IPS-15b (cell line): ENCODE measurements at regions not wholly inside any gene's neighbourhood (a gene's known extent, or its start where the extent isn't known, plus 50 kb on each side); places are given as distances from the start of the nearest gene placed in this dataset.
"Not testable (repeated sequence)": the region's sequence is repeated elsewhere in the genome, so short reads cannot be mapped to it uniquely, and the experiment has no call there.

ENCODE experiments used
- H3K27me3 ChIP-seq: one replicate; pipeline ENCODE4 v1.6.1; 2013; ENCODE audit warnings: low read length; ENCODE audit not compliant: control insufficient read depth, insufficient read depth
- H3K36me3 ChIP-seq: one replicate; pipeline ENCODE4 v1.6.1; 2013; ENCODE audit warnings: low read length; ENCODE audit not compliant: control insufficient read depth, insufficient read depth
- H3K4me1 ChIP-seq: one replicate; pipeline ENCODE4 v1.6.1; 2013; ENCODE audit warnings: mild to moderate bottlenecking, low read length; ENCODE audit not compliant: control insufficient read depth, insufficient read depth
- H3K4me3 ChIP-seq: one replicate; pipeline ENCODE4 v1.5.1; 2013; ENCODE audit warnings: low read depth, low read length
- H3K9ac ChIP-seq: one replicate; pipeline ENCODE4 v1.6.1; 2013; ENCODE audit warnings: low read depth, mild to moderate bottlenecking, low read length
- H3K9me3 ChIP-seq: one replicate; pipeline ENCODE4 v1.6.1; 2013; ENCODE audit warnings: mild to moderate bottlenecking, low read length; ENCODE audit not compliant: control insufficient read depth, insufficient read depth

DNA sequence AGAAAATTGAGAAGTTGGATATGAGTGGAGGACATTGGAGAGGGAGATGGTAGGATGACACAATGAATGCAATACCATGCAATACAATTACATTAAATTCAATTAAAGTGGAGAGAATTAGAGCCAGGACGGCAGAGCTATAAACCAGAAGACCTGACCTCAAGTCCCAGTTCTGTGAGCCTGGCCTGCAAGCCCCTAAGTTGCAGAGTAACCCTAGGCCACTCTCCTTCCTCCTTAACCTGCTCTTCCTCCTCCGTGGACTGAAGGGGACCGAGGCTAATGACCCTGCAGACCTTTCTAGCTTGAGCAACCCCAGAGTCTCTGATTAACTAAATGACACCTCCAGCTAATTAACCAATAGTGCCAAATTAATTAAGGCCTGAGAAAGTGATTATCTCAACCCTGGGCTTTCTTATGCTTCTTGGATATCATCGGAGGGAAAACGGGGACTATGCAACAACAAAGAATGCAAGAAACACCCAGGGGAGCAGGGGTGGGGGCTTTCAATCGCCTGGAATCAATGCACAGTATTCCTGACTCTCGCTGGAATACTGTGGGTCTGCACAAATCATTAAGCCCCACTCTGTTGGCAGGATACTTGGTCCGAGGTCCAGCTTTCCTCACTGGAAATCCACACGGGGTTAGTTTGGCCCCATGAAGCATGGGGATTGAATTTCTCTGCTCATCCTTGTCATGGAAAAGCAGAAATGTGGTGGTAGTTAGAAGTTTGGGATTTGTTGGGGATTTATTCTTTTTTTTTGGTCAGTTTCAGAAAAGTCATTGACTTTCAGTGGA lies 548.3 kb downstream of the MN1 start:
- H3K36me3 ChIP-seq: no peaks in the 10 kb centered on the region
- H3K4me1 ChIP-seq: no peaks in the 10 kb centered on the region
- no peak overlapping the region for H3K9ac ChIP-seq
- H3K4me3 ChIP-seq: no peak overlapping the region
- H3K9me3 ChIP-seq: no peaks in the 10 kb centered on the region
- no peaks in the 10 kb centered on the region for H3K27me3 ChIP-seq

GRCh38 chr22:27254063-27254462 lies 547.5 kb downstream of the MN1 start:
- not testable (repeated sequence) for H3K4me1 ChIP-seq, H3K27me3 ChIP-seq, H3K9me3 ChIP-seq, H3K36me3 ChIP-seq, H3K9ac ChIP-seq, H3K4me3 ChIP-seq

GRCh38 chr22:27255580-27255979 lies 546.0 kb downstream of the MN1 start:
- no peak overlapping the region for H3K9ac ChIP-seq
- H3K36me3 ChIP-seq: no peaks in the 10 kb centered on the region
- no peaks in the 10 kb centered on the region for H3K27me3 ChIP-seq
- no peak overlapping the region for H3K4me3 ChIP-seq
- H3K9me3 ChIP-seq: no peaks in the 10 kb centered on the region
- H3K4me1 ChIP-seq: peaks cover 3% of the 10 kb centered on the region

DNA sequence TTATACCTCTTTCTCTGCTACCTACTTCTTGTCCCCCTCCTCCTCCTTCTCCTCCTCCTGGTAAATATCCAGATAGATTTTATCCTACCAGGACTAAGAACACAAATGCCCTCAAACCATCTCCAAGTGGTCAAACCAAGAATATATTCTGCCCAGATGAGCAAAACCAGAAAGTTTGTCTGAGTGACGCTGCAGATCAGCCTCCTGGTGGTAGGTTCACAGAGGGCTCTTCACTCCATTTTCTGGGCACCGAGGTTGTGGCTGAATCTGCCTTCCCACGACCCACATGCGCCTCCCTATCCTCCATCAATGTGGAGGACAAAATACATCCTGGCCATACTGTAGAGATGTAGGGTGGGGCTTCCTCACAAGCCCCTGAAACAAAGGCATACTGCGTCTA lies 543.6 kb downstream of the MN1 start:
- no peaks in the 10 kb centered on the region for H3K27me3 ChIP-seq
- H3K9ac ChIP-seq: no peak overlapping the region
- no peaks in the 10 kb centered on the region for H3K36me3 ChIP-seq
- no peak overlapping the region for H3K4me3 ChIP-seq
- H3K9me3 ChIP-seq: no peaks in the 10 kb centered on the region
- peaks cover 3% of the 10 kb centered on the region for H3K4me1 ChIP-seq

- H3K27me3 ChIP-seq: no peaks in the 10 kb centered on the region
These were observed 542.9 kb downstream of the MN1 start for GRCh38 chr22:27258616-27259172.

DNA sequence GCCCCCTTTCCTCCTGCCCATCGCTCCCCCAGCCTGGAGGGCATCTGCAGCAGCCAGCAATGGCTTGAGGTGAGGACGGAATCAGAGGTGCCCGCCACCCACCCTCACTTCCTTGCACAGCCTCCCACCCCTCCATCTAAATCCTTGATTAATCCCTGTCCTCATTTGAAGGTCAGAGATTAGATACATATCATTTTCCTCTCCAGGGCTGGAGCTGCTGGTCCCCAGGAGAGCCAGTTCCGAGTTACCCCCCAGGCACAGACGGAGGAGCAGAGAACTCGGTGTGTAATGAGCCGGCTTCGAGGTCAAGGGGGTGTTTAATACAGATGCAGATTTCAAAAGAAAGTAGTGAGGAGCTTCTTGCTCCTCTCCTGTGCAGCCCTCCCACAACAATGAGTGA lies 542.1 kb downstream of the MN1 start:
- Histone ChIP-seq H3K9ac (no peak overlapping the region), H3K27me3 (no peaks in the 10 kb centered on the region), H3K4me3 (no peak overlapping the region), H3K9me3 (no peaks in the 10 kb centered on the region), H3K36me3 (no peaks in the 10 kb centered on the region), H3K4me1 (peaks cover 3% of the 10 kb centered on the region)

More at GRCh38 chr22:27258616-27259172, 542.9 kb downstream of the MN1 start:
- Histone ChIP-seq H3K9me3 (no peaks in the 10 kb centered on the region), H3K4me3 (no peak overlapping the region), H3K4me1 (peaks cover 3% of the 10 kb centered on the region), H3K9ac (no peak overlapping the region), H3K36me3 (no peaks in the 10 kb centered on the region)

DNA sequence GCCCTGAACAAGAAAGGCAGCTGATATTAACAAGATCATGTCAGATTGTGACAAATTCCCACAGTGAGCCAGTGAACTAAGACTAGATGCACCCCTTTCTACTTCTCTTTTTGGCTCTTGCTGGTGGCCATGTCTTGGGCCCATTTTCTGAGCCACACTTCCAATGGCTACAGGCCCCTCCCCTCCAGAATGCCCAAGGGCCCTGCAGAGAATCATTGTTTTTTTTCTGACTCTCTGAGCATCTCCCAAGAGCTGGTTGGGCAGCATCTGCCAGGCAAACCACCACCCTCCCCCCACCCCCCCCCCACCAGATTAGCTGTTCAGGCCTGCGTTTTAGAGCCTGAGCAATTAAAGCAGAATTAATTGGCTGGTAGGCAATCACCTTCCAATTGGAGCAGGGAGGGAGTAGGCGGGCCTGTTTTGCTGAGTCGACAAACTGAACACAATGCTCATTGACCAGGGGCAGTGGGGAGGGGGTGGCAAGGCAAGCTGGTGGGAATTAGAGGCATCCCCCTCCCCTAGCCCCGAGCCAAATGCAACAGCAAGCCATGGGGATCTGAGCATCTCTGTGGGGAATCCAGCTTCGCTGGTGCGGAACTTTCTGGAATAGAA lies 541.4 kb downstream of the MN1 start:
- peaks cover 3% of the 10 kb centered on the region for H3K4me1 ChIP-seq
- H3K9ac ChIP-seq: no peak overlapping the region
- no peaks in the 10 kb centered on the region for H3K36me3 ChIP-seq
- H3K27me3 ChIP-seq: no peaks in the 10 kb centered on the region
- H3K4me3 ChIP-seq: no peak overlapping the region
- H3K9me3 ChIP-seq: no peaks in the 10 kb centered on the region

DNA sequence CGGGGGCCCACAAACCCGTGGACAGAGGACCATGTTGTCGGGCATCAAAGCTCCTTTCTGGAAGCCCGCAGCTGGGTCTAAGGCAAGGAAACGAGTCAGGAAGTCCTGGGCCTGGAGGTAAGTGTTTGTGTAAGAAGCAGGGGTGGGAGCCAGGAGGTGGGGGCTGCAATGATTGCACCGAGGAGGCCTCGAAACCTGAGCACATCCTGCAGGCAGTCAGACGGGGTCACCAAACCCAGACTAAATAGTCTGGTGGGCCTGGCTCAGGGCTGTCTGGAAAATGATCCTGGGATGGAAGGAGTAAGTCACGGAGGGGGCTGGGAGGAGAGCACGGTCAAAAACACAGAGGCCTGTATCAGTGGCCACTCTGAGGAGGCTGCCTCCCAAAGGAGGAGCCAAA lies 539.2 kb downstream of the MN1 start:
- H3K4me1 ChIP-seq: peaks cover 3% of the 10 kb centered on the region
- H3K4me3 ChIP-seq: no peak overlapping the region
- H3K27me3 ChIP-seq: no peaks in the 10 kb centered on the region
- H3K9me3 ChIP-seq: no peaks in the 10 kb centered on the region
- no peak overlapping the region for H3K9ac ChIP-seq
- H3K36me3 ChIP-seq: no peaks in the 10 kb centered on the region

- Histone ChIP-seq H3K4me3 (no peak overlapping the region), H3K4me1 (peaks cover 3% of the 10 kb centered on the region), H3K36me3 (no peaks in the 10 kb centered on the region), H3K9me3 (no peaks in the 10 kb centered on the region), H3K27me3 (no peaks in the 10 kb centered on the region), H3K9ac (no peak overlapping the region)
These were observed 537.4 kb downstream of the MN1 start for GRCh38 chr22:27264184-27264583.

- no peaks in the 10 kb centered on the region for H3K9me3 ChIP-seq
- H3K27me3 ChIP-seq: no peaks in the 10 kb centered on the region
- H3K36me3 ChIP-seq: no peaks in the 10 kb centered on the region
- H3K4me3 ChIP-seq: no peak overlapping the region
- no peaks in the 10 kb centered on the region for H3K4me1 ChIP-seq
- H3K9ac ChIP-seq: no peak overlapping the region
These were observed 534.4 kb downstream of the MN1 start for GRCh38 chr22:27267145-27267544.

DNA sequence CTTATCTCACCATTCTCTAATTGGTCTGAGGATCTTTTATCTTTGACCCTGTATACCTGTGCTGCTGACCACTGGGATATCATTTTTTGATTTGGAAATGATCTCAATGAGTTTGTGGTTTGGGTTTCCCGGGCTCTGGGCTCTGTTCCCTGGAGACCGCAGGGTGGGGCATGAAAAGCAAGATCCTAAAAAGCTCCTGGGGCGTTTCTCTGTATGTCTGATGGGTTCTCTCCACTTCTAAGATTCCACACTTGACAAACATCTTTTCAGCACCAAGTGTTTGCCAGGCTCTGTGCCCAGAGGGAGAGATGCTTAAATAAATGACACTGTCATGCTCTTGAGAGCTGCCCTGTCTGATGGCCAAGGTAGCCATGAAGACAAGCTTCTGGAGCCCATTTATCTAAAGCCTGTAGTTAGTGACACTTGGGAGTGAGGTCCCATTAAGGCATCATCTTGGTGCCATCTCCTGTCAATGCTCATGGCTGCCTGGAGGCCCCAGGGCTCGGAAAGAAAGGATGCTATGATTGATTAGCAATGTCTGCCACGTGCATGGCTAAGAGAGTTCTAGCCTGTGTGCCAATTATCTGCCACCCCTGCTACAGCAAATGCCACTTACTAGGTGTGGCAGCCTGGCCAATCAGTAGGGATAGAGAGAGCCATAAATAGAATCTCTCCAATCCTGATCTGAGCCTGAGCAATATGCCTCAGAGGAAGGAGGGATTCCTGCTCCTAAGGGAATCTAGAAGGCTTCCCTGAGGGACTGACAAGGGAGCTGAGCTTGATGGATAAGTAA lies 531.6 kb downstream of the MN1 start:
- Histone ChIP-seq H3K9ac (no peak overlapping the region), H3K4me3 (no peak overlapping the region), H3K4me1 (peaks cover 3% of the 10 kb centered on the region), H3K9me3 (no peaks in the 10 kb centered on the region), H3K27me3 (no peaks in the 10 kb centered on the region), H3K36me3 (no peaks in the 10 kb centered on the region)
